ENCODE measurements at regions not wholly inside any gene's neighbourhood (a gene's known extent, or its start where the extent isn't known, plus 50 kb on each side); places are given as distances from the start of the nearest gene placed in this dataset.
"Not testable (repeated sequence)": the region's sequence is repeated elsewhere in the genome, so short reads cannot be mapped to it uniquely, and the experiment has no call there.

GRCh38 chr5:122669709-122670108 lies 105.2 kb upstream of the SNX2 start:
- DNase-seq (ENCODE audit: low spot score), result not testable (repeated sequence)

GRCh38 chr5:122673343-122673742 lies 101.5 kb upstream of the SNX2 start:
- DNase-seq (ENCODE audit: low spot score), result no peak

GRCh38 chr5:122674385-122674784 lies 100.5 kb upstream of the SNX2 start:
- DNase-seq (ENCODE audit: low spot score), result no peak

- DNase-seq (ENCODE audit: low spot score), result no peak
These were observed 94.1 kb upstream of the SNX2 start for GRCh38 chr5:122680623-122681350.

- DNase-seq (ENCODE audit: low spot score), result no peak
These were observed 91.2 kb upstream of the SNX2 start for GRCh38 chr5:122683631-122684030.

- no peak for DNase-seq (ENCODE audit: low spot score)
These were observed 84.6 kb upstream of the SNX2 start for GRCh38 chr5:122690266-122690665.

- DNase-seq (ENCODE audit: low spot score), result no peak
These were observed 82.9 kb upstream of the SNX2 start for GRCh38 chr5:122691931-122692330.

- no peak for DNase-seq (ENCODE audit: low spot score)
These were observed 80.9 kb upstream of the SNX2 start for GRCh38 chr5:122693963-122694362.

GRCh38 chr5:122694884-122695283 lies 80.0 kb upstream of the SNX2 start:
- no peak for DNase-seq (ENCODE audit: low spot score)

- peak; percentile 26 for DNase-seq (ENCODE audit: low spot score)
These were observed 78.1 kb upstream of the SNX2 start for GRCh38 chr5:122696735-122697134.

GRCh38 chr5:122697191-122697590 lies 77.7 kb upstream of the SNX2 start:
- no peak for DNase-seq (ENCODE audit: low spot score)

GRCh38 chr5:122699201-122699600 lies 75.7 kb upstream of the SNX2 start:
- DNase-seq (ENCODE audit: low spot score), result no peak

- peak; percentile 92 for DNase-seq (ENCODE audit: low spot score)
These were observed 73.0 kb upstream of the SNX2 start for GRCh38 chr5:122701640-122702523.

GRCh38 chr5:122702524-122702875 lies 72.4 kb upstream of the SNX2 start:
- peak; percentile 47 for DNase-seq (ENCODE audit: low spot score)

- no peak for DNase-seq (ENCODE audit: low spot score)
These were observed 71.7 kb upstream of the SNX2 start for GRCh38 chr5:122703203-122703602.

GRCh38 chr5:122704247-122705036 lies 70.4 kb upstream of the SNX2 start:
- DNase-seq (ENCODE audit: low spot score), result peak; percentile 67

GRCh38 chr5:122705851-122706250 lies 69.0 kb upstream of the SNX2 start:
- DNase-seq (ENCODE audit: low spot score), result no peak

- DNase-seq (ENCODE audit: low spot score), result no peak
These were observed 67.1 kb upstream of the SNX2 start for GRCh38 chr5:122707796-122708195.

- no peak for DNase-seq (ENCODE audit: low spot score)
These were observed 61.8 kb upstream of the SNX2 start for GRCh38 chr5:122713041-122713440.

- DNase-seq (ENCODE audit: low spot score), result no peak
These were observed 59.8 kb upstream of the SNX2 start for GRCh38 chr5:122715095-122715494.

- no peak for DNase-seq (ENCODE audit: low spot score)
These were observed 56.3 kb upstream of the SNX2 start for GRCh38 chr5:122718611-122719010.

- DNase-seq (ENCODE audit: low spot score), result no peak
These were observed 54.7 kb upstream of the SNX2 start for GRCh38 chr5:122719991-122720746.

All from NAMALWA (cell line).